IPS-NIHi7 (cell line): ENCODE measurements at regions not wholly inside any gene's neighbourhood (a gene's known extent, or its start where the extent isn't known, plus 50 kb on each side); places are given as distances from the start of the nearest gene placed in this dataset.

Experiments
- DNase-seq: peaks from one replicate; pipeline ENCODE4 v3.0.0; 2012; ENCODE audit warnings: mixed read lengths; ENCODE audit errors: extremely low spot score

GRCh38 chr9:105064248-105065097 is 136.5 kb upstream of the ABCA1 start:
- peak; percentile 28 for DNase-seq

- DNase-seq, result no peak
These were observed 137.4 kb upstream of the ABCA1 start for GRCh38 chr9:105065098-105066088.

- no peak for DNase-seq
These were observed 138.4 kb upstream of the ABCA1 start for GRCh38 chr9:105066275-105066865.

- DNase-seq, result no peak
These were observed 140.1 kb upstream of the ABCA1 start for GRCh38 chr9:105067895-105068580.

GRCh38 chr9:105069285-105069684 is 141.3 kb upstream of the ABCA1 start:
- DNase-seq, result no peak

GRCh38 chr9:105069696-105070095 is 141.7 kb upstream of the ABCA1 start:
- DNase-seq, result no peak

GRCh38 chr9:105070176-105070575 is 142.2 kb upstream of the ABCA1 start:
- DNase-seq, result no peak

- DNase-seq, result no peak
These were observed 144.5 kb upstream of the ABCA1 start for GRCh38 chr9:105072476-105072875.

- DNase-seq, result no peak
These were observed 145.2 kb upstream of the ABCA1 start for GRCh38 chr9:105073147-105073546.

- DNase-seq, result no peak
These were observed 146.5 kb upstream of the ABCA1 start for GRCh38 chr9:105074491-105074890.

- DNase-seq, result no peak
These were observed 148.8 kb upstream of the ABCA1 start for GRCh38 chr9:105076729-105077128.

- no peak for DNase-seq
These were observed 151.5 kb upstream of the ABCA1 start for GRCh38 chr9:105079457-105079856.

- no peak for DNase-seq
These were observed 154.9 kb upstream of the ABCA1 start for GRCh38 chr9:105082843-105083242.

- no peak for DNase-seq
These were observed 155.3 kb upstream of the ABCA1 start for GRCh38 chr9:105083256-105083655.

- DNase-seq, result no peak
These were observed 156.2 kb upstream of the SLC44A1 start for GRCh38 chr9:105087910-105088898.

- DNase-seq, result no peak
These were observed 154.6 kb upstream of the SLC44A1 start for GRCh38 chr9:105089874-105090273.

- no peak for DNase-seq
These were observed 153.3 kb upstream of the SLC44A1 start for GRCh38 chr9:105091004-105091640.

GRCh38 chr9:105093685-105094084 is 150.8 kb upstream of the SLC44A1 start:
- DNase-seq, result no peak

- no peak for DNase-seq
These were observed 146.1 kb upstream of the SLC44A1 start for GRCh38 chr9:105098370-105098769.

GRCh38 chr9:105103776-105104175 is 140.7 kb upstream of the SLC44A1 start:
- no peak for DNase-seq
